Lower leg skin (tissue), 3 donors: ENCODE measurements at regions not wholly inside any gene's neighbourhood (a gene's known extent, or its start where the extent isn't known, plus 50 kb on each side); places are given as distances from the start of the nearest gene placed in this dataset.
"Not testable (repeated sequence)": the region's sequence is repeated elsewhere in the genome, so short reads cannot be mapped to it uniquely, and the experiment has no call there.

Experiments used
- CTCF ChIP-seq, 3 donors: fragments of 450-650 bp; IDR thresholded peaks; one replicate each; pipeline ENCODE4 v1.5.1; 2016; ENCODE audit warnings: antibody characterized with exemption in 3 of 3, mild to moderate bottlenecking in 3 of 3, moderate library complexity in 2 of 3
- POLR2A ChIP-seq, 2 donors: fragments of 450-650 bp; IDR thresholded peaks; one replicate each; pipeline ENCODE4 v1.6.1; 2016 to 2017; ENCODE audit warnings: antibody characterized with exemption in 2 of 2, mild to moderate bottlenecking in 1 of 2, moderate library complexity in 1 of 2

- TF ChIP-seq CTCF, POLR2A (IDR thresholded peaks at IDR 0.05): not testable (repeated sequence)
Measured at GRCh38 chr10:31665764-31666279, 262.8 kb downstream of the ARHGAP12 start.
